ENCODE measurements at regions not wholly inside any gene's neighbourhood (a gene's known extent, or its start where the extent isn't known, plus 50 kb on each side); places are given as distances from the start of the nearest gene placed in this dataset.

DNA sequence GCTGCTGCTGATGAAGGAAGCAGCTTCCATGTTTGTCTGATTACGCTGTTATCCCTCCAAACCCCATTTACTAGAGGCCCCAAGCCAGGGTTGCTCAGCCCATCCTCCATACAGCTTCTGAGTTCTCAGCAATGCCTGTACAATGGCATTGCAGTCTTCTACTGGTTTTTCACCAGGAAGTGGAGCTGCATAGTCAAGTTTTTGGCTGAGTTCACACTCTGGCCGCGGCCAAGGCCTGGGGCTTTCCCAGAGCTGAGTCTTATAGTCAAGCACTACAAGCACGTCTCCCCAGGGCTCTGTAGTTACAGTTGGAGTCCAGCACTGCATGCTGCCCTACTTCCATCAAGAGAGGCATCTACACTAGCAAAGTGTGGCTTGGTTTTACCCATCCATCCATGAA, 182.5 kb downstream of the POU4F1 start:
- no peak for DNase-seq

- DNase-seq, result no peak
Measured at GRCh38 chr13:78413887-78414553, 189.3 kb downstream of the POU4F1 start.

DNA sequence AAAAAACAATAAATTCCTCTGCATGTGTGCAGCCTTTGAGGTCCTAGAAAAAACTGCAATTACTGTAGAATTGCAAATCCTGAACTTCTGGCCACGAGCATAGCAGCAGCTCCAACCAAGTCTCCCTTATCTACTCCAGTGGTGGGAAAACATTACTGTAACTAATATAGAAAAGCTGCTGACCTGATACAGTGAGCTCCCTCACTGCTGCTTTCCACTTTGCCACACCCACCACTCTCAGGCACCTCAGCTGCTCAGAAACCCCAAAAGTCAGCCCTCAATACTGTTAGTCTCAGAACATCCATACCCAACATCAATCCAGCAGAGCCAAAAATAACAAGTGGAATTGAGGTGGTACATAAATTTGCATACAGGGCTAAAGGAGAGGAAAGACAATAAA, 192.5 kb downstream of the POU4F1 start:
- DNase-seq, result no peak

DNA sequence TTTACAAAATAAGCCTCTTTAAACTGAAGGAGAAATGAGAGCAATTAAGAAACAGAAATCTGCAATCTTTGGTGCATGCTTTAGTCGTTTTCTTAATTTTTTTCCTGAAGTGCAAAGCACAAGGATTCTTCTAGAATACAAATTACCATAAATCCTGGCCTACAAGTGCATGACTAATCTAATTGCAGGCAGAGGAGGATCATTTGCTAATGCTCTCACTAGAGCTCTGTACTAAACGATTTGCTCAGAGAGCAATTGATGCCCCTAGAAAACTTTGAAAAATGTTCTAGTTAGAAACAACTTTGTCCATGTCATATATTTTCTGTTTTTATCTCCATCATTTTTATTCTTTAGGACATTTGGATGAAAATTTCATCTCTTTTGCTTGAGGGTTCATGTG, 193.2 kb downstream of the POU4F1 start:
- no peak for DNase-seq

- DNase-seq, result no peak
Measured at GRCh38 chr13:78409172-78409571, 194.2 kb downstream of the POU4F1 start.

DNA sequence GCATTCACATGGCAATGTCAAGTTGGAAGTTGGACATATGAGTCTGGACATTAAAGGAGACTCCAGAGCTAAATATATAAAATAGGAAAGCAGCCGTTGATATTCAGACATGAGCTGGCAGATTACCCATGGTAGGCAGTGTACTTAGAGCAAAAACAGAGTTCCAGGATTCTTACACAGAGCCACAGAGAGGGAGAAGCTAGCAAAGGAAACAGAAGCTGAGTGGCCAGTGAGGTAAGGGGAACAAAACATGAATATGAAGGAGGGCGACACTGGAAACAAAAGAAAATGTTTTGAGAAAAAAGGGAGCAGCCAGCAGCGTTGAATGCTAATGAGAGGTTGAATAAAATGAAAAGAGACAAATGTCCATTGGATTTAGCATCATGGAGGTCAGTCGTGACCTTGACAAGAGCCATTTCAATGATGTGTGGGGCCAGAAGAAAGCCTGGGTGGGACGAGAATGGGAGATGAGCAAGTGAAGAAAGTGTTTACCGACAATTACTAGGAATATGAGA, 198.4 kb downstream of the POU4F1 start:
- no peak for DNase-seq

DNA sequence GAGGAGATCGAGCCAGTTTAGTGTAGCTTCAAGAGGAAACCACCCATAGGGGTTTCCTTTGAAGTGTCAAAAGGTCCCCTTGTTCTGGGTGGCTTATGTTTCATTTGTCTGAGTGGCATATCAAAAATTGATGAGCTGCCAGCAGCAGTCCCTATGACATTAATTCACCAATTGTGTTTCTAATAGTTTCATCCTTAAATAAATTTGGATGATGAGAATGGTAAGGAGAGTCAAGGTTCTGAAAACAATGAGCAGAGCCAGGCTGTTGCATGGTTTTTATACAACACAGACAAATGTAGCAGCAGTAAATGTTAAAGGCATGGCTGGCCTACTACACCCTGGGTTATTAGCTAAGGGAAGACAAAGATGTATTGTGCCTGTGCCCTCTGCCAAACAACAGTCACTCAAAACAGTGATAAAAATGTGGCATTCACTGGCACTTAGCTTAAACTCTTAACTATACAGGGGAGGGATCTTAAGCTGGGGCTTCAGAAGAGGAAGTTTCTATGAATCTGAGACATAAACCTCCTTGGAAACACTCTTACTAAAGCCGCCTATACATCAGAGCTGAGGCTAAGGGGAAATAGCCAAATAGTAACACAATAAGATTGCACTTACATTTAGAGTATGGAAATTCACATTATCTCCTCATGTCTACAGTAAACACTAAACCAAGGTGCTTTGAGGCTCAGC, 200.5 kb downstream of the POU4F1 start:
- DNase-seq, result no peak

DNA sequence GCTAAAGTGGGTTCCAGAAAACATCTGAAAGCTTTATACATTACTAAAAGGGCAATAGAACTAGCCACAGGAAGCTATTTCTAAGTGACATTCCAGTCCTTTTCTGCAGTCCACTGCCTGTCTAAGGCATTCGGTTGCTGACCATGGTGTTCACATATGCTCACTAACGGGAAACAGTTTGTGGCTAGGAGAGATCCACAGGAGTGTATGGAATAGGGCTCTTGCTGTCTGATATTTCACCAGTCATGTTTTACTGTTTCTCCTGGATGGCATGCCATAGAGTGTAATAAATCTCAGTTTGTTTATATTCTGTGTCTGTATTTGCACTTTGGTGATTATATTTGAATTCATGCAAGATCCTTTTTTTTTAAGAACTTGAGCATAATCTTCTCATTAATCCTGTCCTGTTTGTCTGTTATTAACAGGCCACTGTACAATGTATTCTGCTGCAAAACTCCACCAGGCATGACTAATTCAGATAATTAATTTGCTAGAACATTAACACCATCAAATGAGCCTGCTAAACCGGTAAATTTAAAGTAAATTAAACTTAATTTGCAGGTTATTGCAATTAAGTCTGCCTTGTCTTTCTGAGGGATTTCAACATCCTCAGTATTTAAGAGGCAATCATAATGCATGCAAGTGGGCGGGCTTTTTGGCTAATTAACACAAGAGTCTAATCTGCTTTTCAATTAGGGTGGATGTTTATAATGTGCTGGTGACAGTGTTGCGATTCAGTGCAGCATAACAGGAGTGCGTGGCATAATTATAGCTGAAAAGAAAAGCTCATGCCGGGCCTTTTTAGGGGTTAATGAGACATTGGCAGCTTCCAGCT, 201.3 kb downstream of the POU4F1 start:
- DNase-seq, result no peak

GRCh38 chr13:78398743-78399410, 204.5 kb downstream of the POU4F1 start:
- no peak for DNase-seq

- no peak for DNase-seq
Measured at GRCh38 chr13:78393286-78394142, 209.8 kb downstream of the POU4F1 start.

DNA sequence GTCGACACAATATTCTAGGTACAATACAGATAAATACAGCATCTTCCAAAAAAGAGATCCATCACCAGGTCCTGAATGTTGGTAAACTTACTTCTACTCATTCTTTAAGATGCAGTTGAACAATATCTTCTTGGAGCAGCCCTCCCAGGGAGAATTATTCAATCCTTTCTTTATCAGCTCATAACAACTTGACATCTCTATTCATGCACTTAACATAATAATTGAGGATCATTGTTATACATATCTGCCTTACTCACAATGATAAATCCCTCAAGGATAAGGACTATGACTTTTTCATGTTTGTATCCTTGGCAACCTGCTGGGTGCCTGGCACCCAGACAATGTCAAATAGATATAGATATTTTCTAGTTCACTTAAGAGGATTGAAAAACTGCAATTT, 219.5 kb downstream of the POU4F1 start:
- DNase-seq, result no peak

GRCh38 chr13:78383071-78383484, 220.3 kb downstream of the POU4F1 start:
- no peak for DNase-seq

DNA sequence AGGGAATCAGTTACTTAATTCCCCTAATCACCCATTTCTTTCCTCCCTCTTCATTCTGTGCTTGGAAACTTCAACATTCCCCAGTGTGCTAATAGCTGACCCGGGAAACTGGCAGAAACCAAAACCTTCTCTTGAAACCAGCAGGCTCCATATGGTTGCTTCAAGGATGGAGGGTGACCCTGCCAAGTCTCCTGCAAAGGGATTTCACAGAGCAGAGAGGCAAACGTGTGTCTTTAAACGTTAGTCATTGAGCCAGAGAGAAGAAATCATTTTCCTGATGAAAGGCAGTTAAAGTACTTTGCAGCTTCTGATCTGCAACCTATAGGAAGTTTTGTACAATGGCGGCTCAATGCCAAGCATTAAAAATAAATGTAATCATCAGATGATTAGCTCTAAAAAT, 220.9 kb downstream of the POU4F1 start:
- no peak for DNase-seq

- no peak for DNase-seq
Measured at GRCh38 chr13:78376822-78377221, 226.5 kb downstream of the POU4F1 start.

DNA sequence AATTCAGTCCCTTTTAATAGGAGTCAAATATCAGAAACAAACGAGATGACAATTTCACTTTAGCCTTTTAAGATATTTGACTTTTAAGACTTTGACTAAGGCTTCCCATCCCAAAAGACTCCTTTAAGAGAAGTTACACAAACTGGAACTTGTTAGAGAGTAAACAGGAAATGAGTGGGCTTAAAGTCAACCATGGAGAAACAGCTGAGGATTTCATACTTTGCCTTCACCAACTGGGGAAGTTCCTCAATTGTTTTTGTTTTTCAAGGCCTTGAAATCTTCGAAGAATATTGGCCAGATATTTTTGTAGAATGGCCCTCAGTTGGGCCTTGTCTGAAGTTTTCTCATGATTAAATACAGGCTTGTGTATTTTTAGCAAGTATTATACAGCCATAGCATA, 227.3 kb downstream of the POU4F1 start:
- no peak for DNase-seq

DNA sequence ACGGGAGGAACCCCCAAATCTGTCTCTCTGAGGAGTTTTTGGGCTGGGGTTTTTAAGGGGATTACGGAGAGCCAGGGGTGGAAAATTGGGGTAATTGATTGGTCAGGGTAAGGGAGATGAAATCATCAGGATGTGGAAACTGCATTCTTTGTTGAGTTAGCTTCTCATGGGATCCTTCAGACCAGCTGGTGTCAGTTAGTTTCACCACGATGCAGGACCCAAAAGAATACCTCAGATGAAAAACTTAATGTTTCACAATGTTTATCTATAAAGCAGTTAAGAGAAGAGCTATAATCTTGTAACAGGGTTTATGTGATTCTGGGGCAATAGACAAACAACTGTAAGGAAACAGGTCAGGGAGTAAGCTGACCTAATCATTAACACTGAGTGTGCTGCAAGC, 230.8 kb downstream of the POU4F1 start:
- no peak for DNase-seq

DNA sequence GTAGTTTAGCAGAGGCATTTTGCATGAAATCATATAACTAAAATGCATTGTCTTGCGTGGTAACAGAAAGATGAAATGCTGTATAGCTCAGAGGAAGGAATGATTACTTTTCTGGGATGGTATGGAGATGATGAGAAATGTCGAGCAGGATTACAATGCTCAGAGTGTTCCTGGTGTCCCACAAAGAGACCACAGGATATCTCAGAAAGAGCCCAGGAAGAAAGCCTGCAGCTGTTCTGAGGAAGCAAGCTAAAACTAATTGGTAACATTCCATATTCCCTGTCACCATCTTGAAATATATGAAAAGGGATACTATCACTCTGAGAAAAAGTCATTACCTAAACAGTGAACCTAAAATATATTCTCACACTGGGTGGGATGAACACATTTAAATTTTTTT, 233.1 kb downstream of the POU4F1 start:
- no peak for DNase-seq

DNA sequence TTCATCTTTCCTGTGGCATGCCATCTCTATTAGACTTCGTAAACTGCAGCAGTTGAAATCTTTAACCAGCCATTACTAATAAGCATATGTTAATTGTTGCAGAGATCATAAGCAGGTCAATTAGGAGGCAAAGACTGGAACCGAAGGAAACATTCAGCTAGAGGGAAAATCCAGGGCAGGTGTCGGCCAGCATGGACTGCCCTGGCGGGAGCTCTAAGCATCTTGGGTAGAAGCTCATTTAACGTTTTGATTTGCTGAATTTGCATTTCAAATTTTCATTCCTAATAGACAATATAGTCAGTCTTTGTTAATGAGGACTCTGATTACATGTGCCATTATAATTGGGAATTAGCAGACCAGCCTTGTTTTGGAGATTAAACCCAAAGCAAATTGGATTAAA, 238.6 kb downstream of the POU4F1 start:
- DNase-seq, result no peak

DNA sequence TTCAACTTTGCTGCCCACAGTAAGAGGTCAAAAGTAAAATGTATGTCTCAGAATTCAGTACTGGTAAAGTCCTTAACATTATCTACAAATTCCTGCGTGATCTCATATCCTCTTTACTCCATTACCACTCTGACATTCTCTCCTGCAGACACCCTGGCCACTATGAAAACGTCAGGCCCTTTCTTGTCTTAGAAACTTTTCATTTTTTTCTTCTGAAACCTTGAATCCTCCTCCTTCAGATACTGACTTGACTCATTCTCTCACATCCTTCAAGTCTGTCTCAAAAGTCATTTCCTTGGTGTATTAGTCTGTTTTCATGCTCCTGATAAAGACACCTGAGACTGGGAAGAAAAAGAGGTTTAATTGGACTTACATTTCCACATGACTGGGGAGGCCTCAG, 262.3 kb downstream of the POU4F1 start:
- no peak for DNase-seq

GRCh38 chr13:78339927-78340326, 263.4 kb downstream of the POU4F1 start:
- DNase-seq, result no peak

GRCh38 chr13:78334059-78334458, 269.3 kb downstream of the POU4F1 start:
- DNase-seq, result no peak

GRCh38 chr13:78326633-78327032, 276.7 kb downstream of the POU4F1 start:
- DNase-seq, result no peak
